ENCODE measurements at regions not wholly inside any gene's neighbourhood (a gene's known extent, or its start where the extent isn't known, plus 50 kb on each side); places are given as distances from the start of the nearest gene placed in this dataset.

- TF ChIP-seq, protein P1, sequence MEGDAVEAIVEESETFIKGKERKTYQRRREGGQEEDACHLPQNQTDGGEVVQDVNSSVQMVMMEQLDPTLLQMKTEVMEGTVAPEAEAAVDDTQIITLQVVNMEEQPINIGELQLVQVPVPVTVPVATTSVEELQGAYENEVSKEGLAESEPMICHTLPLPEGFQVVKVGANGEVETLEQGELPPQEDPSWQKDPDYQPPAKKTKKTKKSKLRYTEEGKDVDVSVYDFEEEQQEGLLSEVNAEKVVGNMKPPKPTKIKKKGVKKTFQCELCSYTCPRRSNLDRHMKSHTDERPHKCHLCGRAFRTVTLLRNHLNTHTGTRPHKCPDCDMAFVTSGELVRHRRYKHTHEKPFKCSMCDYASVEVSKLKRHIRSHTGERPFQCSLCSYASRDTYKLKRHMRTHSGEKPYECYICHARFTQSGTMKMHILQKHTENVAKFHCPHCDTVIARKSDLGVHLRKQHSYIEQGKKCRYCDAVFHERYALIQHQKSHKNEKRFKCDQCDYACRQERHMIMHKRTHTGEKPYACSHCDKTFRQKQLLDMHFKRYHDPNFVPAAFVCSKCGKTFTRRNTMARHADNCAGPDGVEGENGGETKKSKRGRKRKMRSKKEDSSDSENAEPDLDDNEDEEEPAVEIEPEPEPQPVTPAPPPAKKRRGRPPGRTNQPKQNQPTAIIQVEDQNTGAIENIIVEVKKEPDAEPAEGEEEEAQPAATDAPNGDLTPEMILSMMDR (IDR thresholded peaks at IDR 0.05; ENCODE audit: low read depth, low read length), result no peak
- no peak for TF ChIP-seq EZH2phosphoT487 (IDR thresholded peaks at IDR 0.05; ENCODE audit: low read depth)
These were observed 363.2 kb downstream of the OSTF1 start for GRCh38 chr9:75451505-75451904.

All from OCI-LY3 (cell line).